NCI-H82 treated with DMSO at 0.1 percent for 48 hours (cell line): ENCODE measurements at regions not wholly inside any gene's neighbourhood (a gene's known extent, or its start where the extent isn't known, plus 50 kb on each side); places are given as distances from the start of the nearest gene placed in this dataset.
"Not testable (repeated sequence)": the region's sequence is repeated elsewhere in the genome, so short reads cannot be mapped to it uniquely, and the experiment has no call there.

Source experiments
- DNase-seq: peaks from one replicate; lab custom pipeline; 2025; ENCODE audit not compliant: unreplicated experiment; lab: John Stamatoyannopoulos, UW

DNA sequence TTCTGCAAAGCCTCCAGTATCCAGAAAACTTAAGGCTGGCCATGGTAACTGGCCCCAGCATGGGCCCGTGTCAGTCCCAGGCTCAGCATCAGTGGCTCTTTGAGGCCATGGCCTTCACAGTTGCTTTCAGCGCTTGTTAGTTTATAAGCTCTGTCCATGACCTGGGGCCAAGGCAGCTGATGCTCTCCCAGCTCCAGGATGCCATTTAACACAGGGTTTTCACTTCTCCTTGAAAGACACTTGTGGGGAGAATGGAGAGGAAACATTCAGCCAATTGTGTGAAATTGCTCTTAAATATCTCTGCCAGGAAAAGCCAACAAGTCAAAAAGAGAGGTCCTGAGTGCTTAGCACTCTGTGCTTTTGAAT, 321.3 kb downstream of the FOXO1 start:
- DNase-seq, result no peak

DNA sequence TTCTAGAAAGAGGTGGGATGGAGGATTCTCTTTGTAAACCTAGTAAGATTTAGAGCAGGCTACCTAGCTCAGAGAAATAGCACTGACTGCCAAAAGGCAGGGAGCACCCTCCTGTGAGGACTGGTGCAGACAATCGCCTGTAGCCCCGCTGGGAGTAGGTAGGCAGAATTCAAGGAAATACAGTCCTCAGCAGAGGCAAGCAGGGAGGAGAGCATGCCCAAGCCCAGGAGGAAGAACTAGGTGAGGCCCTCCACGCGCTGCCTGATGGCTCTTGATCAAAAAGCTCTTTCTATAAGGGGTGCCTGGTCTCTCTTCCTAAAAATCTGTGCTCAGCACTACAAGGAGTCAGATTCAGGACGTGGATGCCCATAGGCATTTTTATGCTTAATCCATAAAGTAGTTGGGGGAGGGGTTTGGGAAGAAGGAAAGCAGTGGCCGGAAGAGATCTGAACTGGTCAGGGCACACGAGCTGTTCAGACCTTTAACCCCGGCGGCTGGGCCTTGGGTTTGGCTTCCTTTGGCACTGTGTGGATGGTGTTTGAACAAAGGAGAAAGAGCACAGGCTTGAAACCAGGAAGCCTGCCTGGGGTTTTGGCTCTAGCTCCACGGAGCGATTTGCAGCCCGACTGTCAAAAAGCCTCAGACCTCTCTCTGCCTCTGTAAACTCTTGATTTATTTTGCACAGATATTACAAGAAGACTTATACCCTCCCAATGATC, 320.6 kb downstream of the FOXO1 start:
- DNase-seq, result no peak

DNA sequence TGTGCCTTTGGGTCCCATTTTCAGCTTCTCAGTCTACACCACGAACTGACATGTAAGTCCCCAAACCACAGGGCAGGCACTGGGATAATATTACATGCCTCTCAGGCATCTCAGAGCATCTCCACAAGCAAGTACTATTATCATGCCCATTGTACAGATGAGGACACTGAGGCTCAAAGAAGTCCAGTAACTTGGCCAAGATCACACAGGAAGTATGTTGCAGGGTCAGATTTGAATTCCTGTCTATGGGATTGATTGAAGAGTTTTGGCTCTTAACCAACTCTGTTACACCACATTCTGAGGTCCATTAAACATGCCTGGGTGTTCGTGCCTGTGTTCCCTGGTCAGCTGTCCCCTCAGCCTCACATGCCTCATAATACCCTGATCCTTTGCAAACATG, 319.8 kb downstream of the FOXO1 start:
- no peak for DNase-seq

DNA sequence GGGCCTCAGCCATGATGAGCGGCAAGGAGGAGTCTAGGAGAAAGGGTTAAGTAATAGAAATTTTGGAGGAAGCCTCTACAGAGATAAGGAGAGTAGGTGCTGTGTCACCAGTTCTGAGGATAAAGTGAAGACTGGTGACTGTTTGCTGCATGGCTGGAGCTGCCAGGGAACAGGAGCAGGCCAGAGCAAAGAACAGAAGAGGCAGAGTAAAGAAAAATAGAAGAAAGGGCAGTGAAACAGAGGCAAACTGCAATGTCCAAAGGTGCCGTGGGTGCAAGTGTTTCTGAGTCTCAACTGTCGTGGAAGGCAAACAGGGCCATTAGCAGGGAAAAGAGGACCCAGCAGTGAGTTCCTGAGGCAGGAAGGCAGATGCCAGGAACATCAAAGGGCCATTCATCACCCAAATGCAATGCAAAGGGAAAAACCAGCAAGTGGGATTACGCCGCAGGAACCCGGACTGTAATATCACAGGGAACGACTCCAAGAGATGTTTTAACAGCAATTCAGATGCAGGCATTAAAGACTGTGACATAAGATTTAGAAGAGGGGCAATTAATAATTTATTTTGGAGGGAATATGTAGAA, 318.3 kb downstream of the FOXO1 start:
- DNase-seq, result no peak

DNA sequence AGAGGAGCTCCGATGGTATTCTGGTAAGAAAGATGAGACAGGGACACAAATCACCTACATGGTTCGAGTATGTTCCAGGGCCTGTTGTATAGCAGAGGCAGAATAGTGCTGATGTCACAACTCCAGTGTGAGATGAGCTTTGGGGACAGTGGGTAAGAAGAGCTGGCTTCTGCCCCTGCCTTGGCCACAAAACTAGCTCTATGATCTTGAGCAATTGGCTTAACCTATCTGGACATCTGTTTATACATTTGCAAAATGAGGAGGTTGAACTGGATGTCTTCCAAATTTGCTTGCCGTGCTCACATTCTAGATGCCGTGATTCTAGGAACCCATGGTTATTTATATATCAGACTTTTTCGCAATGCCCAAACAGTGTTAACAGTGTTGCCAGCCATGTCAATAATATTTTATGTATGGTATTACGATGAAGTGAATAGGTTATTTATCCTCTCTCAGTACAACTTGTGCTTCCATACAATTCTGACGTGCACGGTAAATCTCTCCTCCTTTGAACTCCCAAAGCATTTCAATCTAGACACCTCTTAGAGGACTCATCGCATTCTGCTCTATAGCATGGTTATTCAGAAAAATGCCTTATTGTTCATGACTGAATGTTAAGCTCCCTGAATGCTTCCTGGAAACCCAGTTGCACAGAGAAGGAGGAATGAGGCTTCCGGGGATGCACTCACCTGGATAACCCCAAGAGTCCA, 316.0 kb downstream of the FOXO1 start:
- no peak for DNase-seq

DNA sequence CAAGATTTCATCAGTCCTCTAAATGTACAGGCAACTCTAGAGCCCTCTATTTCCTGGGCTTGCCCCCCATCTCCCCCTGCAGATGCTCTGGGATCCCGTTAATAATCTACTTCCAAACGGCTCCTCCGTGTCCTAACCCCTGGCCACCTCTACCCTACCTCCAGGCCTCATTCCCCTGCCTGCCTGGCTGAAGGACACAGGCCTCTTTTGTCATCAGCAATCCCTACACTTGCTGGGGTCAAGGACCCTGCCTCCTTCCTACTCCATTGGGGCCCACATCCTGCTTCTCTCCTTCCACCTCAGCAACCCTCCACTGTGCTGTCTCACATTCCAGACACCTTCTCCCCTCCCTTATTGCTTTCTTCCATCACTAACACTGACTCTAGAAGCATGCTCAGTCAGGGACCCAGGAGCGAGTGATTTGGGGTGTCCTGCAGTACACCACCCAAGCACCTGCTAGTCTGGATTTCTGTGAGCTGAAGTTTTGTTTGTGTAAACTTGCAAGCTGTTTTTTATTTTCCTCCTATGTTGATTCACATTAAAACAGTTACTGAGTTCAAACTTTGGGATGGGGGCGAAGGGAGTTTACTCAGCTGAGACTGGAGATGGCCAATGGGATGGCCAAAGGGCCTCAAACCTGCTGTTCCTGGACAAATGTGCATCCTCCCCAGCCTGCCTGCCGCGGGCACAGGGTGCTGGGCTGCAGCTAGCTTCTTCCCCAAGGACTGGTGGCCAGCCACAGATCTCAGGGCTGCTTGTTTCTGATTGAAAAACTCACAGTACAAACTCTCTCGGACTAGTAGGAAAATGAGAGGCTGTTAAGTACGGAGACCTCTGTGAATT, 314.7 kb downstream of the FOXO1 start:
- DNase-seq, result no peak

- DNase-seq, result no peak
Observed at GRCh38 chr13:40352380-40352778, 314.1 kb downstream of the FOXO1 start.

GRCh38 chr13:40352802-40353562, 313.5 kb downstream of the FOXO1 start:
- no peak for DNase-seq

- no peak for DNase-seq
Observed at GRCh38 chr13:40355126-40355724, 311.2 kb downstream of the FOXO1 start.

DNA sequence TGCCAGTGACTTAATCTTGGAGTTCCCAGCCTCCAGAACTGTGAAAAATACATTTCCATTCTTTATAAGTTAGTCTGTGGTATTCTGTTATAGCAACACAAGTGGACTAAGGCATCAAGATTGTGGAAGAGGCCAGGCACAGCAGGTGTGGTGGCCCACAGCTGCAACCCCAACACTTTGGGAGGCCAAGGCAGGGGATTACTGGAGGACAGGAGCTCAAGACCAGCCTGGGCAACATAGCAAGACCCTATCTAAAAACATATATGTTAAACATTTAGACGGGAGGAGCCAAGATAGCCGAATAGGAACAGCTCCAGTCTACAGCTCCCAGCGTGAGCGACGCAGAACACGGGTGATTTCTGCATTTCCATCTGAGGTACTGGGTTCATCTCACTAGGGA, 310.4 kb downstream of the FOXO1 start:
- DNase-seq, result no peak

DNA sequence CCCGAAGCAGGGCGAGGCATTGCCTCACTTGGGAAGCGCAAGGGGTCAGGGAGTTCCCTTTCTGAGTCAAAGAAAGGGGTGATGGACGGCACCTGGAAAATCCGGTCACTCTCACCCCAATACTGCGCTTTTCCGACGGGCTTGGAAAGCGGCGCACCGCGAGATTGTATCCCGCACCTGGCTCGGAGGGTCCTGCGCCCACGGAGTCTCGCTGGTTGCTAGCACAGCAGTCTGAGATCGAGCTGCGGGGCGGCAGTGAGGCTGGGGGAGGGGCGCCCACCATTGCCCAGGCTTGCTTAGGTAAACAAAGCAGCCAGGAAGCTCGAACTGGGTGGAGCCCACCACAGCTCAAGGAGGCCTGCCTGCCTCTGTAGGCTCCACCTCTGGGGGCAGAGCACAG, 310.0 kb downstream of the FOXO1 start:
- not testable (repeated sequence) for DNase-seq

- no peak for DNase-seq
Observed at GRCh38 chr13:40362502-40362901, 303.9 kb downstream of the FOXO1 start.

DNA sequence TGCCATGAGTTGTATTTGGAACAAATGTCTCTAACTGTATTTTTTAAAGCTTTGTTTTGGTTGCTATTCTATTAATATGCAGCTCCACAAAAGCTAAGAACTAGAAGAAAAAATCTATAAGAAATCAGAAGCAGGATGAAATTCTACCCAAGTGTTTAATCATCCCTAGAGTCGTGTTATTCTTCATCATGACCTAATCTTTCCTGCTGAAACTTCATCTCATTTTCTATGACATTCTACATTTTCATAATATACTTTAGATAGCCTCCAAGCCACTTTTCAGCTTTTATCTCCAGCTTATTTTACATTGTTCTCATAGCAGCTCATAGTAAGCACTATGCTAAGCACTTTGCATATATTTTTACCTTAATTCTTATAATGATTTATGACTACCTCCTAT, 302.8 kb downstream of the FOXO1 start:
- no peak for DNase-seq

GRCh38 chr13:40366119-40366518, 300.3 kb downstream of the FOXO1 start:
- DNase-seq, result no peak

DNA sequence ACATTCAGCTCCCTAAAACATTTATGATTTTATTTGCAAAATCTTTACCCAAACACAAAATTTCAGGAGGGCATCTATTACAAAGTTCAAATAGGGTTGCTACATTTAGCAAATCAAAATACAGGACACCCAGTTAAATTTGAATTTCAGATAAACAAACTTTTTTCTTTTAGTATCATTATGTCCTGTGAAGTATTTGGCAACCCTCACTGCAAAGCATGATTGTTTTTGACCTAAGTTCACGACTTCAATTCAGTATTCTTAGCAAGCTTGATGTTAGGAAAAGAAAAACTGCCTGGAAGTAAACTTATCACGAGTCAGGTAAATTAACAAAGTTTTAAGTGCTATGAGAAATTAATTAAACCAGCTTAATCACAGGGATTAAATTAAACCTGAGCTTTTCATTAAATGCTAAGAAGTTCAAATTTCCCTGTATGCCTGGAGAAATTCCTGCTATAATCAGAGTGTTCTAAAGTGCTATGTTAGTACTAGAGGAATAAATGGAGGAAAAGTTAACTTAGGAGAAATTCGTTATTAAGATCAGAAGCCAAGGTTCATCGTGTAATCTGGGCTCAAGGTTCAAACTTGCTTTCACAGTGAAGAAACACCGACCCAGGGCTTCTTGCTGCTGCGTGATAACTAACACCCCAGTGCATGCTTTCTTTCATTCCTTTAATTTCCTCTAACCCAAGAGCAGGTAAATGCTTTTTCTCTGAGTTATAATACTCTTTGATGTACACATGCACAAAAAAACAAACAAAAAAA, 298.1 kb downstream of the FOXO1 start:
- DNase-seq, result no peak

DNA sequence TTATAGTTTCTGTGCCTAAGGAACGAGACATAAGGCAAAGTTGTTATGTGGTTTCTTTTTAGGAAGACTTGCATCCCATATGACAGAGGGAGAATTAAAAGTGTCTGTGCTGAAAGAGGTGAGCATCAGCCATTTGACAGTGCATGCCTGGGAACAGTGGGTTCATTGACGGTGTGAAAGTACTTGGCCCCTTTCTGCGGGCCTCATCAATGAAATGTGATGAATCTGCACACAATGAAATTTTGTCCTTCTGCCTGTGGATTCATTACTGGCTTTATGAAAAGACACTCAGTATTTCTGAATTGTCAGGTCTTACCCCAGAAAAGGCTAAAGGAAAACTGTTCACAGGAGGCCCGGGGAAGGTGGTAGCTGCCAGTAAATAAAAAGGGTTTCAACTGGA, 295.8 kb downstream of the FOXO1 start:
- DNase-seq, result no peak

GRCh38 chr13:40371531-40372125, 294.8 kb downstream of the FOXO1 start:
- no peak for DNase-seq

DNA sequence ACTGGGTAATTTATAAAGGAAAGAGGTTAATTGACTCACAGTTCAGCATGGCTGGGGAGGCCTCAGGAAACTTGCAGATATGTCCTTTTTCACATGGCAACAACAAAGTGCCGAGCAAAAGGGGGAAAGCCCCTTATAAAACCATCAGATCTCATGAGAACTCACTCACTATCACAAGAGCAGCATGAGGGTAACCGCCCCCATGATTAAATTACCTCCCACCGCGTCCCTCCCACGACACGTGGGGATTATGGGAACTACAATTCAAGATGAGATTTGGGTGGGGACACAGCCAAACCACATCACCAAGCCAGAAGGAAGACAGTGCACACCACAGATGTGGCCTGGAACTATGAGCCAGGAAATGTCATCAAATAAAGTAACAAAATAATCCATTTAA, 292.8 kb downstream of the FOXO1 start:
- not testable (repeated sequence) for DNase-seq

- DNase-seq, result no peak
Observed at GRCh38 chr13:40375489-40376171, 290.8 kb downstream of the FOXO1 start.
